ENCODE measurements at regions not wholly inside any gene's neighbourhood (a gene's known extent, or its start where the extent isn't known, plus 50 kb on each side); places are given as distances from the start of the nearest gene placed in this dataset.

- no peaks in the 10 kb centered on the region for H3K36me3 ChIP-seq
- DNase-seq: no peak
- H3K9me3 ChIP-seq: no peaks in the 10 kb centered on the region
- no peaks in the 10 kb centered on the region for H3K4me1 ChIP-seq
- H3K27ac ChIP-seq: no peak overlapping the region
- no peak overlapping the region for H3K4me3 ChIP-seq
- intact Hi-C loops (cut with DNase I): no loop called here
- WGBS, 2 donors: 51 to 80% methylated on average over 2 of the region's 2 CpGs
- TF ChIP-seq EP300 (IDR thresholded peaks at IDR 0.05) (no peak), CTCF (IDR thresholded peaks at IDR 0.05) (no peak), POLR2A (IDR thresholded peaks at IDR 0.05) (no peak)
- no peaks in the 10 kb centered on the region for H3K27me3 ChIP-seq
Measured at GRCh38 chr2:56757884-56758545, 574.2 kb downstream of the CCDC85A start.

- no peak for TF ChIP-seq CTCF (IDR thresholded peaks at IDR 0.05)
- no peak for TF ChIP-seq POLR2AphosphoS5 (IDR thresholded peaks at IDR 0.05)
- no peak for TF ChIP-seq POLR2A (IDR thresholded peaks at IDR 0.05)
- TF ChIP-seq EP300 (IDR thresholded peaks at IDR 0.05): no peak
- WGBS, 2 donors: 89 to 90% methylated on average over 2 of the region's 2 CpGs
- Histone ChIP-seq H3K9me3 (no peaks in the 10 kb centered on the region), H3K27me3 (no peaks in the 10 kb centered on the region), H3K27ac (no peak overlapping the region), H3K4me3 (no peak overlapping the region), H3K4me1 (no peaks in the 10 kb centered on the region), H3K36me3 (no peaks in the 10 kb centered on the region)
- intact Hi-C loops (cut with DNase I): no loop called here
- DNase-seq: no peak
Measured at GRCh38 chr2:56763683-56764082, 579.9 kb downstream of the CCDC85A start.

GRCh38 chr2:56768973-56769372, 585.2 kb downstream of the CCDC85A start:
- H3K27ac ChIP-seq: no peak overlapping the region
- no peak for TF ChIP-seq POLR2AphosphoS5 (IDR thresholded peaks at IDR 0.05)
- no peak for TF ChIP-seq CTCF (IDR thresholded peaks at IDR 0.05)
- TF ChIP-seq EP300 (IDR thresholded peaks at IDR 0.05): no peak
- no peak for TF ChIP-seq POLR2A (IDR thresholded peaks at IDR 0.05)
- H3K27me3 ChIP-seq: no peaks in the 10 kb centered on the region
- intact Hi-C loops (cut with DNase I): no loop called here
- no peaks in the 10 kb centered on the region for H3K9me3 ChIP-seq
- no peaks in the 10 kb centered on the region for H3K4me1 ChIP-seq
- no peaks in the 10 kb centered on the region for H3K36me3 ChIP-seq
- no peak for DNase-seq
- no peak overlapping the region for H3K4me3 ChIP-seq

- intact Hi-C loops (cut with DNase I): no loop called here
- Histone ChIP-seq H3K27me3 (no peaks in the 10 kb centered on the region), H3K27ac (no peak overlapping the region), H3K4me1 (no peaks in the 10 kb centered on the region), H3K9me3 (no peaks in the 10 kb centered on the region), H3K4me3 (no peak overlapping the region), H3K36me3 (no peaks in the 10 kb centered on the region)
- DNase-seq: no peak
- no peak for TF ChIP-seq POLR2AphosphoS5 (IDR thresholded peaks at IDR 0.05)
- no peak for TF ChIP-seq CTCF (IDR thresholded peaks at IDR 0.05)
- no peak for TF ChIP-seq POLR2A (IDR thresholded peaks at IDR 0.05)
- no peak for TF ChIP-seq EP300 (IDR thresholded peaks at IDR 0.05)
- 62 to 69% methylated on average over 2 of the region's 2 CpGs for WGBS, 2 donors
Measured at GRCh38 chr2:56770490-56770889, 586.7 kb downstream of the CCDC85A start.

- TF ChIP-seq EP300 (IDR thresholded peaks at IDR 0.05) (no peak), CTCF (IDR thresholded peaks at IDR 0.05) (no peak)
- H3K36me3 ChIP-seq: no peaks in the 10 kb centered on the region
- no peaks in the 10 kb centered on the region for H3K4me1 ChIP-seq
- H3K27me3 ChIP-seq: no peaks in the 10 kb centered on the region
- no peak overlapping the region for H3K27ac ChIP-seq
- WGBS, 2 donors: 77 to 88% methylated on average over 3 of the region's 3 CpGs
- no peak overlapping the region for H3K4me3 ChIP-seq
- intact Hi-C loops (cut with DNase I): no loop called here
- DNase-seq: no peak
- no peaks in the 10 kb centered on the region for H3K9me3 ChIP-seq
Measured at GRCh38 chr2:56784046-56784445, 600.3 kb downstream of the CCDC85A start.
